GM12878 (cell line): ENCODE measurements at regions not wholly inside any gene's neighbourhood (a gene's known extent, or its start where the extent isn't known, plus 50 kb on each side); places are given as distances from the start of the nearest gene placed in this dataset.

Source experiments
- ATAC-seq: fragments of 200-7000 bp; cut with Tn5 transposase; 3 replicates; pipeline ENCODE4 v1.9.1; 2020; ENCODE audit warnings: mild to moderate bottlenecking, moderate library complexity
- BruUV-seq: library from RNA; stranded (reverse); fragments of 400-500 nt; replicated peaks from 2 replicates; lab custom pipeline; 2021; lab: Mats Ljungman, UMichigan
- CTCF ChIA-PET: fragments of 300-600 bp; sonication (Branson Sonifier 250); formaldehyde crosslinking; extraction: SDS; loops from one replicate; lab custom pipeline; 2021; ENCODE audit warnings: inconsistent platforms; lab: Yijun Ruan, JAX
- POLR2A ChIA-PET: fragments of 350-600 bp; formaldehyde crosslinking; extraction: SDS; loops from one replicate; lab custom pipeline; 2021; ENCODE audit warnings: inconsistent platforms; lab: Charles Lee
- RAD21 ChIA-PET: fragments of 300-600 bp; sonication (Branson Sonifier 250); formaldehyde crosslinking; loops from one replicate; lab custom pipeline; 2023; ENCODE audit warnings: antibody characterized with exemption; ENCODE audit not compliant: unreplicated experiment; lab: Charles Lee
- SMC1A ChIA-PET: fragments of 300-600 bp; sonication (Branson Sonifier 250); formaldehyde crosslinking; loops from one replicate; lab custom pipeline; 2023; ENCODE audit not compliant: unreplicated experiment, uncharacterized antibody; lab: Charles Lee
- DNase-seq: peaks from one replicate; pipeline ENCODE4 v3.0.0-alpha.2; 2011; ENCODE audit warnings: low read depth, low spot score
- FAIRE-seq: peaks from 3 replicates; lab custom pipeline; 2011; peaks lifted over from hg19 to GRCh38; lab: Jason Lieb, UNC
- H2AFZ ChIP-seq: 2 replicates; pipeline ENCODE4 v1.6.0; 2011; ENCODE audit warnings: low read depth, low read length, control low read depth; ENCODE audit not compliant: control insufficient read depth
- H3K27ac ChIP-seq: 2 replicates; pipeline ENCODE4 v1.5.1; 2011; ENCODE audit warnings: control low read depth; ENCODE audit not compliant: control insufficient read depth, insufficient read depth
- H3K27me3 ChIP-seq, 2 experiments: replicated peaks in 1 of 2; 2 replicates each; pipeline versions ENCODE4 v1.6.0 to v1.6.1; 2011; ENCODE audit warnings: low read length in 1 of 2; ENCODE audit not compliant: control insufficient read depth in 2 of 2, insufficient read depth in 2 of 2
- H3K36me3 ChIP-seq, 2 experiments: 2 replicates each; pipeline ENCODE4 v1.5.1; 2011; ENCODE audit warnings: low read length in 1 of 2; ENCODE audit not compliant: control insufficient read depth in 2 of 2, insufficient read depth in 2 of 2
- H3K4me1 ChIP-seq: 2 replicates; pipeline ENCODE4 v1.6.1; 2011; ENCODE audit warnings: mild to moderate bottlenecking, low read length, moderate library complexity, mixed read lengths; ENCODE audit not compliant: control insufficient read depth, insufficient read depth
- H3K4me2 ChIP-seq: 2 replicates; pipeline ENCODE4 v1.6.0; 2011; ENCODE audit warnings: control low read depth; ENCODE audit not compliant: control insufficient read depth, insufficient read depth
- H3K4me3 ChIP-seq: fragments of 200-600 bp; sonication (generic); 2 replicates; pipeline ENCODE4 v1.5.1; 2016
- H3K79me2 ChIP-seq: 2 replicates; pipeline ENCODE4 v1.6.0; 2011; ENCODE audit warnings: low read length; ENCODE audit not compliant: control insufficient read depth, insufficient read depth
- H3K9ac ChIP-seq: 2 replicates; pipeline ENCODE4 v1.8.0; 2011; ENCODE audit warnings: low read length, control low read depth, mixed read lengths; ENCODE audit not compliant: control insufficient read depth, insufficient read depth
- H3K9me3 ChIP-seq: replicated peaks from 3 replicates; pipeline ENCODE4 v1.5.1; 2011; ENCODE audit warnings: mild to moderate bottlenecking, low read length; ENCODE audit not compliant: control insufficient read depth, insufficient read depth
- H4K20me1 ChIP-seq: 2 replicates; pipeline ENCODE4 v1.6.0; 2011; ENCODE audit not compliant: control insufficient read depth, insufficient read depth
- HDAC6 ChIP-seq: fragments of 200-600 bp; sonication (generic); IDR thresholded peaks from one replicate; pipeline ENCODE4 v1.8.0; 2017; ENCODE audit warnings: antibody characterized with exemption; ENCODE audit not compliant: unreplicated experiment
- MAX ChIP-seq: IDR thresholded peaks from 2 replicates; pipeline ENCODE4 v1.6.1; 2012; ENCODE audit warnings: low read depth, low read length, improper control_type of control experiment
- MTA3 ChIP-seq: IDR thresholded peaks from 2 replicates; pipeline ENCODE4 v1.6.1; 2012; ENCODE audit warnings: low read length, inconsistent platforms, borderline replicate concordance
- RELB ChIP-seq: fragments of 450-650 bp; IDR thresholded peaks from 2 replicates; pipeline ENCODE4 v1.6.1; 2017; ENCODE audit warnings: low read depth, mild to moderate bottlenecking, moderate library complexity
- REST ChIP-seq: IDR thresholded peaks from 2 replicates; pipeline ENCODE4 v1.6.1; 2012; ENCODE audit warnings: mild to moderate bottlenecking, low read depth, low read length
- WGBS: methylation state at CpG from one replicate; pipeline ENCODE4 v1.1.6; 2016; ENCODE audit warnings: low lambda C conversion rate; ENCODE audit not compliant: insufficient replicate concordance, insufficient coverage; ENCODE audit errors: missing lambda C conversion rate; 5-methylcytosine and 5-hydroxymethylcytosine counted together
- in situ Hi-C: fragments of 300-500 bp; cut with MboI; formaldehyde crosslinking; loops from 9 replicates; pipeline ENCODE4 v1.14.3; 2018; ENCODE audit warnings: mixed read lengths
- intact Hi-C: fragments of 100-400 bp; cut with micrococcal nuclease; formaldehyde crosslinking; loops from one replicate; pipeline ENCODE4 v1.14.2; 2022; ENCODE audit not compliant: unreplicated experiment
- TF ChIP-seq, protein P1 (sequence below): fragments of 150-350 bp; IDR thresholded peaks from 2 replicates; pipeline ENCODE4 v1.6.1; 2014; ENCODE audit warnings: mild to moderate bottlenecking, low read depth, low read length

GRCh38 chr5:98664736-98665135 lies 108.7 kb upstream of the RGMB start:
- RAD21 ChIA-PET, result no interaction called here
- no peaks in the 10 kb centered on the region for H4K20me1 ChIP-seq
- H3K9ac ChIP-seq, result no peak overlapping the region
- ATAC-seq (no peak), FAIRE-seq (no peak), DNase-seq (no peak)
- in situ Hi-C loops, result no loop called here
- TF ChIP-seq REST, result no peak
- TF ChIP-seq, protein P1, sequence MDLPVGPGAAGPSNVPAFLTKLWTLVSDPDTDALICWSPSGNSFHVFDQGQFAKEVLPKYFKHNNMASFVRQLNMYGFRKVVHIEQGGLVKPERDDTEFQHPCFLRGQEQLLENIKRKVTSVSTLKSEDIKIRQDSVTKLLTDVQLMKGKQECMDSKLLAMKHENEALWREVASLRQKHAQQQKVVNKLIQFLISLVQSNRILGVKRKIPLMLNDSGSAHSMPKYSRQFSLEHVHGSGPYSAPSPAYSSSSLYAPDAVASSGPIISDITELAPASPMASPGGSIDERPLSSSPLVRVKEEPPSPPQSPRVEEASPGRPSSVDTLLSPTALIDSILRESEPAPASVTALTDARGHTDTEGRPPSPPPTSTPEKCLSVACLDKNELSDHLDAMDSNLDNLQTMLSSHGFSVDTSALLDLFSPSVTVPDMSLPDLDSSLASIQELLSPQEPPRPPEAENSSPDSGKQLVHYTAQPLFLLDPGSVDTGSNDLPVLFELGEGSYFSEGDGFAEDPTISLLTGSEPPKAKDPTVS, result no peak
- no peak for TF ChIP-seq HDAC6
- no peak for TF ChIP-seq MAX
- TF ChIP-seq MTA3, result no peak
- TF ChIP-seq RELB, result no peak
- no peak overlapping the region for H2AFZ ChIP-seq
- H3K9me3 ChIP-seq, result no peaks in the 10 kb centered on the region; the same call in 2 of the 3 replicates
- H3K4me2 ChIP-seq, result no peak overlapping the region
- no TSS peak for BruUV-seq
- POLR2A ChIA-PET, result no interaction called here
- H3K4me3 ChIP-seq, result no peak overlapping the region
- CTCF ChIA-PET, result no interaction called here
- H3K4me1 ChIP-seq, result no peaks in the 10 kb centered on the region
- WGBS, result 5% methylated on average over 4 of the region's 4 CpGs
- no peaks in the 10 kb centered on the region for H3K79me2 ChIP-seq
- no peak overlapping the region for H3K27ac ChIP-seq
- no peaks in the 10 kb centered on the region for H3K36me3 ChIP-seq
- H3K27me3 ChIP-seq, result no peaks in the 10 kb centered on the region; a peak in 1 of 4 replicates
- intact Hi-C loops, result no loop called here
- SMC1A ChIA-PET, result no interaction called here
